GM18499 (cell line): ENCODE measurements at regions not wholly inside any gene's neighbourhood (a gene's known extent, or its start where the extent isn't known, plus 50 kb on each side); places are given as distances from the start of the nearest gene placed in this dataset.
"Not testable (repeated sequence)": the region's sequence is repeated elsewhere in the genome, so short reads cannot be mapped to it uniquely, and the experiment has no call there.

Experiments used
- ATAC-seq: cut with Tn5 transposase; IDR thresholded peaks from one replicate; pipeline ENCODE4 v1.9.1; 2021; ENCODE audit warnings: moderate number of reproducible peaks; ENCODE audit not compliant: insufficient read depth, unreplicated experiment

GRCh38 chr6:53446151-53446550 lies 97.4 kb upstream of the ELOVL5 start:
- no peak for ATAC-seq

GRCh38 chr6:53441761-53442160 lies 93.0 kb upstream of the ELOVL5 start:
- ATAC-seq: no peak

GRCh38 chr6:53441035-53441493 lies 92.3 kb upstream of the ELOVL5 start:
- ATAC-seq: no peak

GRCh38 chr6:53440336-53440945 lies 91.7 kb upstream of the ELOVL5 start:
- no peak for ATAC-seq

GRCh38 chr6:53439556-53439955 lies 90.8 kb upstream of the ELOVL5 start:
- no peak for ATAC-seq

GRCh38 chr6:53437557-53438202 lies 88.9 kb upstream of the ELOVL5 start:
- ATAC-seq: peak; percentile 61

GRCh38 chr6:53436526-53437303 lies 88.0 kb upstream of the ELOVL5 start:
- ATAC-seq: no peak

- no peak for ATAC-seq
Observed at GRCh38 chr6:53433951-53434285, 85.2 kb upstream of the ELOVL5 start.

- no peak for ATAC-seq
Observed at GRCh38 chr6:53433261-53433950, 84.7 kb upstream of the ELOVL5 start.

- no peak for ATAC-seq
Observed at GRCh38 chr6:53432318-53433161, 83.8 kb upstream of the ELOVL5 start.

GRCh38 chr6:53431704-53432103 lies 83.0 kb upstream of the ELOVL5 start:
- no peak for ATAC-seq

- no peak for ATAC-seq
Observed at GRCh38 chr6:53429401-53429800, 80.7 kb upstream of the ELOVL5 start.

GRCh38 chr6:53428886-53429285 lies 80.1 kb upstream of the ELOVL5 start:
- no peak for ATAC-seq

GRCh38 chr6:53426667-53427270 lies 78.0 kb upstream of the ELOVL5 start:
- ATAC-seq: peak; percentile 86

- no peak for ATAC-seq
Observed at GRCh38 chr6:53426117-53426516, 77.4 kb upstream of the ELOVL5 start.

- no peak for ATAC-seq
Observed at GRCh38 chr6:53424976-53425718, 76.4 kb upstream of the ELOVL5 start.

- no peak for ATAC-seq
Observed at GRCh38 chr6:53424300-53424699, 75.5 kb upstream of the ELOVL5 start.

- not testable (repeated sequence) for ATAC-seq
Observed at GRCh38 chr6:53423560-53423959, 74.8 kb upstream of the ELOVL5 start.

GRCh38 chr6:53419026-53419425 lies 70.3 kb upstream of the ELOVL5 start:
- ATAC-seq: no peak
